BE2C (cell line): ENCODE measurements at regions not wholly inside any gene's neighbourhood (a gene's known extent, or its start where the extent isn't known, plus 50 kb on each side); places are given as distances from the start of the nearest gene placed in this dataset.

Source experiments
- DNase-seq: peaks from one replicate; pipeline ENCODE4 v3.0.0-alpha.2; 2020
- H3K27me3 ChIP-seq: fragments of 250-450 bp; sonication (Bioruptor Pico); 2 replicates; pipeline ENCODE4 v1.5.1; 2020; ENCODE audit warnings: mild to moderate bottlenecking
- H3K36me3 ChIP-seq: fragments of 250-450 bp; sonication (Bioruptor Pico); 2 replicates; pipeline ENCODE4 v1.5.1; 2020; ENCODE audit warnings: mild to moderate bottlenecking
- H3K4me1 ChIP-seq: fragments of 250-450 bp; sonication (Bioruptor Pico); 2 replicates; pipeline ENCODE4 v1.5.1; 2020
- H3K4me3 ChIP-seq: 2 replicates; pipeline ENCODE4 v1.5.1; 2011; ENCODE audit warnings: low read depth, low read length
- H3K9me3 ChIP-seq: fragments of 250-450 bp; sonication (Bioruptor Pico); 2 replicates; pipeline ENCODE4 v1.5.1; 2020
- CTCF ChIP-seq: IDR thresholded peaks from 2 replicates; pipeline ENCODE4 v1.5.1; 2012; ENCODE audit warnings: mild to moderate bottlenecking, low read depth, low read length

- H3K36me3 ChIP-seq, result no peaks in the 10 kb centered on the region
- no peaks in the 10 kb centered on the region for H3K4me1 ChIP-seq
- no peak for DNase-seq
- H3K9me3 ChIP-seq, result no peaks in the 10 kb centered on the region
- TF ChIP-seq CTCF, result no peak
- H3K27me3 ChIP-seq, result no peaks in the 10 kb centered on the region
- no peak overlapping the region for H3K4me3 ChIP-seq
Observed at GRCh38 chr4:111871802-111872201, 273.5 kb upstream of the FAM241A start.

GRCh38 chr4:111873801-111874200, 271.5 kb upstream of the FAM241A start:
- no peaks in the 10 kb centered on the region for H3K4me1 ChIP-seq
- DNase-seq, result no peak

GRCh38 chr4:111879539-111879938, 265.7 kb upstream of the FAM241A start:
- Histone ChIP-seq H3K36me3 (no peaks in the 10 kb centered on the region), H3K4me3 (no peak overlapping the region), H3K4me1 (no peaks in the 10 kb centered on the region), H3K27me3 (no peaks in the 10 kb centered on the region; the same call in 1 of the 2 replicates), H3K9me3 (no peaks in the 10 kb centered on the region)
- no peak for DNase-seq
- no peak for TF ChIP-seq CTCF

More at GRCh38 chr4:111873801-111874200, 271.5 kb upstream of the FAM241A start:
- no peaks in the 10 kb centered on the region for H3K9me3 ChIP-seq
- H3K36me3 ChIP-seq, result no peaks in the 10 kb centered on the region
- no peak for TF ChIP-seq CTCF
- no peaks in the 10 kb centered on the region; the same call in 1 of the 2 replicates for H3K27me3 ChIP-seq
- no peak overlapping the region for H3K4me3 ChIP-seq

GRCh38 chr4:111880116-111880515, 265.1 kb upstream of the FAM241A start:
- Histone ChIP-seq H3K4me1 (no peaks in the 10 kb centered on the region), H3K36me3 (no peaks in the 10 kb centered on the region), H3K27me3 (no peaks in the 10 kb centered on the region; the same call in 1 of the 2 replicates), H3K9me3 (no peaks in the 10 kb centered on the region), H3K4me3 (no peak overlapping the region)
- no peak for DNase-seq
- TF ChIP-seq CTCF, result no peak

GRCh38 chr4:111883557-111883999, 261.7 kb upstream of the FAM241A start:
- H3K4me3 ChIP-seq, result no peak overlapping the region
- H3K27me3 ChIP-seq, result no peaks in the 10 kb centered on the region
- no peaks in the 10 kb centered on the region for H3K36me3 ChIP-seq
- no peaks in the 10 kb centered on the region for H3K9me3 ChIP-seq
- H3K4me1 ChIP-seq, result no peaks in the 10 kb centered on the region
- no peak for TF ChIP-seq CTCF
- no peak for DNase-seq

GRCh38 chr4:111890412-111890811, 254.8 kb upstream of the FAM241A start:
- no peak for TF ChIP-seq CTCF
- Histone ChIP-seq H3K36me3 (no peaks in the 10 kb centered on the region), H3K4me3 (no peak overlapping the region), H3K27me3 (no peaks in the 10 kb centered on the region), H3K4me1 (no peaks in the 10 kb centered on the region), H3K9me3 (no peaks in the 10 kb centered on the region)
- no peak for DNase-seq
